ENCODE measurements at regions not wholly inside any gene's neighbourhood (a gene's known extent, or its start where the extent isn't known, plus 50 kb on each side); places are given as distances from the start of the nearest gene placed in this dataset.

DNA sequence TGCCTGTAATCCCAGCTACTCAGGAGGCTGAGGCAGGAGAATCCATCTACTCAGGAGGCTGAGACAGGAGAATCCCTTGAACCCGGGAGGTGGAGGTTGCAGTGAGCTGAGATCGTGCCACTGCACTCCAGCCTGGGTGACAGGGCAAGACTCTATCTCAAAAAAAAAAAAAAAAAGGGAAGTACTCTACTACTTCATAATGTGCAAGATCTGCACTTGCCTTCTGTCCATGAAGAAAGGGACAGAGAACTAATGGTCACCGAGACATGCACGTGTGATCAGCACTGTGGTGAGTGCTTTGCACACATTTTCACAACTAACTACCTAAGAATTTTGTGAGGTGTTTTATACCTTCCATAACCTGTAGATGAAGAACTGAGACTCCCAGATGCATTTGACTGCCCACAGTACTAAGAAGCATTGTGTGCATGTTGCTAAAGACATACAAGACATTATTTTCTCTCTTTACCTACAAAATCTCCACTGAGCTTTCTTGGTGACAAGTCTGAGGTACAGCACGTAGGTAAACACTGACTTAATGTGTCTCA lies 784.8 kb upstream of the ID2 start:
- DNase-seq (ENCODE audit: low read depth in 1 of 2, low spot score in 1 of 2): no peak
- Histone ChIP-seq H3K4me3 (no peak overlapping the region), H3K27ac (no peak overlapping the region), H3K36me3 (no peaks in the 10 kb centered on the region), H3K4me1 (ENCODE audit: low read depth) (no peaks in the 10 kb centered on the region), H3K27me3 (no peaks in the 10 kb centered on the region), H3K9me3 (ENCODE audit: low read depth) (no peaks in the 10 kb centered on the region)
- TF ChIP-seq, protein P1, sequence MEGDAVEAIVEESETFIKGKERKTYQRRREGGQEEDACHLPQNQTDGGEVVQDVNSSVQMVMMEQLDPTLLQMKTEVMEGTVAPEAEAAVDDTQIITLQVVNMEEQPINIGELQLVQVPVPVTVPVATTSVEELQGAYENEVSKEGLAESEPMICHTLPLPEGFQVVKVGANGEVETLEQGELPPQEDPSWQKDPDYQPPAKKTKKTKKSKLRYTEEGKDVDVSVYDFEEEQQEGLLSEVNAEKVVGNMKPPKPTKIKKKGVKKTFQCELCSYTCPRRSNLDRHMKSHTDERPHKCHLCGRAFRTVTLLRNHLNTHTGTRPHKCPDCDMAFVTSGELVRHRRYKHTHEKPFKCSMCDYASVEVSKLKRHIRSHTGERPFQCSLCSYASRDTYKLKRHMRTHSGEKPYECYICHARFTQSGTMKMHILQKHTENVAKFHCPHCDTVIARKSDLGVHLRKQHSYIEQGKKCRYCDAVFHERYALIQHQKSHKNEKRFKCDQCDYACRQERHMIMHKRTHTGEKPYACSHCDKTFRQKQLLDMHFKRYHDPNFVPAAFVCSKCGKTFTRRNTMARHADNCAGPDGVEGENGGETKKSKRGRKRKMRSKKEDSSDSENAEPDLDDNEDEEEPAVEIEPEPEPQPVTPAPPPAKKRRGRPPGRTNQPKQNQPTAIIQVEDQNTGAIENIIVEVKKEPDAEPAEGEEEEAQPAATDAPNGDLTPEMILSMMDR (IDR thresholded peaks at IDR 0.05; ENCODE audit: low read depth, low read length): no peak

DNA sequence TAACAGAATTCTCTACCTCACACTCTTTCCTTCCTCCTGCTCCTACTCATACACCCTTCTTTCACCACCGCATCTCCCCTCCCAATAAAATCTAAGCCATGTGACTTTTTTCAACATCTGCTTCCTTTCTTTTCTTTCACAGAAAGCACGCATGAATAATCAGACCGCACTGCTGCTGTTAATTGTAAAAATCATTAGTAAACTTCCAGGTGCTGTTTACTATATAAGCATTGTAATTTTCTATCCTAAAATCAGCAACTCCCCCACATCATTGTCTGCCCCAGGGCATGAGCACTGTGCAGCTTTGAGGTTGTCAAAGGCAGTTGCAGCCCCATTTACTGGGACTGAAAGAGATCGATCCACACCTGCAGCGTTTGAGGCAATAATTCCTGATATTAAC lies 782.6 kb upstream of the ID2 start:
- H3K4me3 ChIP-seq: no peak overlapping the region
- no peak for DNase-seq (ENCODE audit: low read depth in 1 of 2, low spot score in 1 of 2)
- H3K27me3 ChIP-seq: no peaks in the 10 kb centered on the region
- TF ChIP-seq, protein P1 (IDR thresholded peaks at IDR 0.05; ENCODE audit: low read depth, low read length): no peak
- H3K36me3 ChIP-seq: no peaks in the 10 kb centered on the region
- no peaks in the 10 kb centered on the region for H3K9me3 ChIP-seq (ENCODE audit: low read depth)
- H3K4me1 ChIP-seq (ENCODE audit: low read depth): no peaks in the 10 kb centered on the region
- H3K27ac ChIP-seq: no peak overlapping the region

DNA sequence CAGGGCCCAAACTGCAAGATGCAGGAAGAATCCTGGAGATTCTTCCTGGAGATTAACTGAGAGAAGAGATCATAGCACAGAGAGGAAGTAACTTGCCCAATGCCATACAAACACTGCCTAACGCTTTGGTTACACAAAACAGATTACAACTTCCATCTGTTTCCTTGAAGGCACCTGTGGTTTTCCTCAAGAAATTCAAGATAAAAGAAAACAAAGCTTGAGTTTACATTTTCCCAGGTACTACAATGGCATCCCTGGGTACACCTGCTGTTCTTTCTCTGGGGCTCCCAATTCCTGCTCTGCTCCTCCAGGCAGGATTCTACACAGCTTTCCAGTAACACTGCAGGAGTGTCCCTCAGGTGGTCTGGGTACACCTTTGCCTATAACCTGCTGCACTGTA lies 781.9 kb upstream of the ID2 start:
- no peak for DNase-seq (ENCODE audit: low read depth in 1 of 2, low spot score in 1 of 2)
- H3K4me3 ChIP-seq: no peak overlapping the region
- TF ChIP-seq, protein P1 (IDR thresholded peaks at IDR 0.05; ENCODE audit: low read depth, low read length): no peak
- H3K27me3 ChIP-seq: no peaks in the 10 kb centered on the region
- H3K27ac ChIP-seq: no peak overlapping the region
- no peaks in the 10 kb centered on the region for H3K9me3 ChIP-seq (ENCODE audit: low read depth)
- H3K36me3 ChIP-seq: no peaks in the 10 kb centered on the region
- H3K4me1 ChIP-seq (ENCODE audit: low read depth): no peaks in the 10 kb centered on the region

DNA sequence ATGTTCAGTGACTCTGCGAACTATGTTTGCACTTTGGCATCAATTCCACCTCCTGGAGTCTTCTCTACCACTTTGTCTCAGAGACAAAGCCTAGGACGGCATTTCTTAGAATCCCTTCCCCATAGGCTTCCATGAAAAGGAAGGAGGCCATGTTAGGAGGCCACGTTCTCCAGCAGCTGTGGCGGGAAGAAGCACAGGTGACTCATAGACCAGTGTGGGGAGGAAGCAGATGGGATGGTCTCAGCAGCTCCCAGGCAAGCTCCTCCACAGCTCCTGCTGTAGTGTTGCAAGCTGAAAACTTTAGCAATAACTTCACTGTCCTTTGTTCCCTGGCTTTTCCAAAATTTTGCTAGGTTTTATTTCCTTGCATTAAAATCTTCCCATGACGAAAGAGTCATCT lies 781.3 kb upstream of the ID2 start:
- Histone ChIP-seq H3K4me1 (ENCODE audit: low read depth) (no peaks in the 10 kb centered on the region), H3K36me3 (no peaks in the 10 kb centered on the region), H3K4me3 (no peak overlapping the region), H3K27ac (no peak overlapping the region), H3K27me3 (no peaks in the 10 kb centered on the region), H3K9me3 (ENCODE audit: low read depth) (no peaks in the 10 kb centered on the region)
- no peak for DNase-seq (ENCODE audit: low read depth in 1 of 2, low spot score in 1 of 2)
- TF ChIP-seq, protein P1 (IDR thresholded peaks at IDR 0.05; ENCODE audit: low read depth, low read length): no peak

DNA sequence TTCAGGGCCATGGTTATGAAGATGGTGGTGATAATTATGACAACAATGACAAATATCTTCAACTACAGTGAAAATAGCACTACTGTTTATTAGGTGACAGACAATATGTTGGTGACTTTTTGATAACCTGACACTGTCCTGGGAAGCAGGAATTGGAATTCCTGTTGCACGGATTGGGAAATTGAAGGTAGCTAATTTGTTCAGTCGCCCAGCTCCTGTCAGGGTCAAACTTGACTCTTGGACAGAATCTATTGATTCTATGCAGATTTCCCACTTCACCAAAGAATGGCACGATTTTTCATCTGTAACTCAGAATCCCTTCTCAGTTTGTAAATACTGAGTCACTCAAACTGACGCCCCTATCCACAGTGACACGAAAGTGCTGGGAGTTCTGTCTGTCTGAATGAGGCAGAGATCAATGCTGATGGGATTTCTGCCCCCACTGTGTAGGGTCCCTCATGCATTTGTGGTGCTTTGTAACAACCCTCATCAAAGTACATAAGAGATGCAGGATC lies 779.5 kb upstream of the ID2 start:
- TF ChIP-seq, protein P1 (IDR thresholded peaks at IDR 0.05; ENCODE audit: low read depth, low read length): no peak
- no peak for DNase-seq (ENCODE audit: low read depth in 1 of 2, low spot score in 1 of 2)
- no peaks in the 10 kb centered on the region for H3K4me1 ChIP-seq (ENCODE audit: low read depth)
- no peaks in the 10 kb centered on the region for H3K36me3 ChIP-seq
- H3K4me3 ChIP-seq: no peak overlapping the region
- H3K27me3 ChIP-seq: no peaks in the 10 kb centered on the region
- H3K9me3 ChIP-seq (ENCODE audit: low read depth): no peaks in the 10 kb centered on the region
- H3K27ac ChIP-seq: no peak overlapping the region
